ENCODE measurements at regions not wholly inside any gene's neighbourhood (a gene's known extent, or its start where the extent isn't known, plus 50 kb on each side); places are given as distances from the start of the nearest gene placed in this dataset.

DNA sequence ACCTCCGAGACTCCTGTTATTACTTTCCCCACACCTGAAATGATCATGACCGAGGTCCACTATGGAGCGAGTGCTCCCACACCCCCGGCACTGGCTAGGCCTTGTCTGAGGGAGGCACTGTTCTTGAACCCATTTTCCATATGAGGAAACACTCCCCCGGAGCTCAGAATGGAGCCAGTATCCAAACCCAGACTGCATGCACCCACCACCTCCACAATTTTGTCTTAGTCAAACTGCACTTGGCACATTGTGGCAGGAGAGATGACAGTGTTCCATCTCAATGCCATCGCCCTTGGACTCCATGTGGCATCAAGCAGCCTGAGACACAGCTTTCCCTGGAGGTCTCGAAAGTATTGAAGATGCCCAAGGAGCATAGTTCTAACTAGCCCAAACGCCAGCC is 154.1 kb downstream of the NUP210 start:
- Histone ChIP-seq H2AFZ (ENCODE audit: low read length) (no peak overlapping the region), H3K9me2 (replicated peaks; ENCODE audit: insufficient read depth, low read length) (no peaks in the 10 kb centered on the region), H3K36me3 (ENCODE audit: insufficient read depth, low read length) (peaks cover 10% of the 10 kb centered on the region), H3K9me3 (ENCODE audit: low read length) (no peaks in the 10 kb centered on the region), H3K9ac (ENCODE audit: low read length) (no peak overlapping the region), H4K20me1 (ENCODE audit: insufficient read depth, low read depth, low read length) (peaks cover 25% of the 10 kb centered on the region; the same call in 1 of the 2 replicates), H3K27me3 (ENCODE audit: low read length) (no peaks in the 10 kb centered on the region), H3K79me2 (ENCODE audit: low read length) (peaks cover 10% of the 10 kb centered on the region), H3K4me1 (ENCODE audit: low read length) (no peaks in the 10 kb centered on the region), H3K27ac (ENCODE audit: low read length) (no peak overlapping the region), H3K4me2 (ENCODE audit: low read depth, low read length, poor library complexity, severe bottlenecking) (no peak overlapping the region), H3K4me3 (ENCODE audit: low read length) (no peak overlapping the region)
- no peak for DNase-seq

DNA sequence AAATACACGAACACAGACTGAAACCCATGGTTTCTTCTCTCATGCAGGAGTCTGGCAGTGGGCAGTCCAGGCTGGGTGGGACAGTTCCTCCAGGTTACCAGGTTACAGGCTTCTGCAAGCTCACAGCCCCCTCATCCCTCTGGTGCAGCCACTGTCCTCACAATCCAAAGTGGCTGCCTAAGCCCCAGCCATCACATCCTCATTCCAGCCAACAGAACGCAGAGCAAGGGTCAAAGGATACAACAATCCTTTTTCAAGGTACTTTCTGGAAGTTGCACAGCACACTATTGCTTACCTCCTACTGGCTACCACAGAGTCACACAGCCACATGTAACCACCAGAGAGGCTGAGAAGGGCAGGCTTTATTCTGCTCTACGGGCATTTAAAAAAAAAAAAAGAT is 154.6 kb downstream of the NUP210 start:
- H4K20me1 ChIP-seq (ENCODE audit: insufficient read depth, low read depth, low read length), result peaks cover 25% of the 10 kb centered on the region; the same call in 1 of the 2 replicates
- H3K27ac ChIP-seq (ENCODE audit: low read length), result no peak overlapping the region
- no peaks in the 10 kb centered on the region for H3K9me2 ChIP-seq (replicated peaks; ENCODE audit: insufficient read depth, low read length)
- H2AFZ ChIP-seq (ENCODE audit: low read length), result no peak overlapping the region
- H3K79me2 ChIP-seq (ENCODE audit: low read length), result peaks cover 10% of the 10 kb centered on the region
- no peak for DNase-seq
- no peaks in the 10 kb centered on the region for H3K9me3 ChIP-seq (ENCODE audit: low read length)
- H3K4me2 ChIP-seq (ENCODE audit: low read depth, low read length, poor library complexity, severe bottlenecking), result no peak overlapping the region
- H3K27me3 ChIP-seq (ENCODE audit: low read length), result no peaks in the 10 kb centered on the region
- no peak overlapping the region for H3K9ac ChIP-seq (ENCODE audit: low read length)
- H3K36me3 ChIP-seq (ENCODE audit: insufficient read depth, low read length), result peaks cover 5% of the 10 kb centered on the region
- H3K4me3 ChIP-seq (ENCODE audit: low read length), result no peak overlapping the region
- H3K4me1 ChIP-seq (ENCODE audit: low read length), result no peaks in the 10 kb centered on the region

DNA sequence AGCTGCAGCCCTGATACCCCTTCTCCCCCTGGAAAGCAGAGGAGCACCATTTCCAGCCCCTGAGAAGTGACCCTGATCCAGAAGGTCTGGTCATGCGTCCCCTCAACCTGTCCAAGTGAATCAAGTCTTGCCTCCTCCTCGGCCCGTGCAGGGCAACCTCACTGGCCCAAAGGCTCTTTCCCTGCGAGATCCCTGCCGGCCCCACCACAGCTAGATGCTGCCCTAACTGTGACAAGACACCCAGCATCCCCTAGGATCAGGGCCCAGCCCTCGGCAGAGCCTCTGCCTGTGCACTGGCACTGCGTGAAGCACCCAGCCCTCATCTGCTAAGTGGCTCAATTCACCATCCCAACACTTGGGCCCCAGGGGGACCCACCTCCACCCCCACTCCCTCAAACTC is 155.1 kb downstream of the NUP210 start:
- no peak overlapping the region for H2AFZ ChIP-seq (ENCODE audit: low read length)
- no peak for DNase-seq
- peaks cover 27% of the 10 kb centered on the region; the same call in 1 of the 2 replicates for H4K20me1 ChIP-seq (ENCODE audit: insufficient read depth, low read depth, low read length)
- no peaks in the 10 kb centered on the region for H3K4me1 ChIP-seq (ENCODE audit: low read length)
- no peak overlapping the region for H3K27ac ChIP-seq (ENCODE audit: low read length)
- no peak overlapping the region for H3K9ac ChIP-seq (ENCODE audit: low read length)
- H3K79me2 ChIP-seq (ENCODE audit: low read length), result peaks cover 10% of the 10 kb centered on the region
- no peaks in the 10 kb centered on the region for H3K9me3 ChIP-seq (ENCODE audit: low read length)
- no peak overlapping the region for H3K4me2 ChIP-seq (ENCODE audit: low read depth, low read length, poor library complexity, severe bottlenecking)
- no peak overlapping the region for H3K4me3 ChIP-seq (ENCODE audit: low read length)
- no peaks in the 10 kb centered on the region for H3K27me3 ChIP-seq (ENCODE audit: low read length)
- no peaks in the 10 kb centered on the region for H3K9me2 ChIP-seq (replicated peaks; ENCODE audit: insufficient read depth, low read length)
- peaks cover under 1% of the 10 kb centered on the region; the same call in 1 of the 2 replicates for H3K36me3 ChIP-seq (ENCODE audit: insufficient read depth, low read length)

DNA sequence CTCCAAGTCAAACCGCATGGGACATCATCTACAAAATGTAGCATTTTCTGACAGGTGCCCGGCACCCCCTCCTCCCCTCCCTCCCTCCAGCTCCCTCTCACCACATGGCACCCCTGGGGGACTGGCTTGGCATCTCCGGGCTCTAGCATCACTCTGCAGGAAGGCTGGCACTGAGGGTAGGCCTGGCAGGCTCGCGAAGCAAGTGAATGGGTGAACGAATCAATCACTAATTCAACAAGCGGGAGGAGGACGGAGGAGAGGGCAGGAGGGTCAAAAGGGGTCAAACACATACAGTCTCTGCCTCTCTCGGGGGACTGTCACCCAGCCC is 155.7 kb downstream of the NUP210 start:
- H3K27ac ChIP-seq (ENCODE audit: low read length), result no peak overlapping the region
- no peaks in the 10 kb centered on the region for H3K36me3 ChIP-seq (ENCODE audit: insufficient read depth, low read length)
- H3K4me1 ChIP-seq (ENCODE audit: low read length), result no peaks in the 10 kb centered on the region
- no peak for DNase-seq
- no peak overlapping the region for H3K4me3 ChIP-seq (ENCODE audit: low read length)
- no peak overlapping the region for H3K4me2 ChIP-seq (ENCODE audit: low read depth, low read length, poor library complexity, severe bottlenecking)
- H3K9me3 ChIP-seq (ENCODE audit: low read length), result no peaks in the 10 kb centered on the region
- H2AFZ ChIP-seq (ENCODE audit: low read length), result no peak overlapping the region
- H3K79me2 ChIP-seq (ENCODE audit: low read length), result peaks cover 5% of the 10 kb centered on the region
- H4K20me1 ChIP-seq (ENCODE audit: insufficient read depth, low read depth, low read length), result peaks cover 31% of the 10 kb centered on the region; the same call in 1 of the 2 replicates
- H3K9me2 ChIP-seq (replicated peaks; ENCODE audit: insufficient read depth, low read length), result no peaks in the 10 kb centered on the region
- H3K9ac ChIP-seq (ENCODE audit: low read length), result no peak overlapping the region
- no peaks in the 10 kb centered on the region for H3K27me3 ChIP-seq (ENCODE audit: low read length)

DNA sequence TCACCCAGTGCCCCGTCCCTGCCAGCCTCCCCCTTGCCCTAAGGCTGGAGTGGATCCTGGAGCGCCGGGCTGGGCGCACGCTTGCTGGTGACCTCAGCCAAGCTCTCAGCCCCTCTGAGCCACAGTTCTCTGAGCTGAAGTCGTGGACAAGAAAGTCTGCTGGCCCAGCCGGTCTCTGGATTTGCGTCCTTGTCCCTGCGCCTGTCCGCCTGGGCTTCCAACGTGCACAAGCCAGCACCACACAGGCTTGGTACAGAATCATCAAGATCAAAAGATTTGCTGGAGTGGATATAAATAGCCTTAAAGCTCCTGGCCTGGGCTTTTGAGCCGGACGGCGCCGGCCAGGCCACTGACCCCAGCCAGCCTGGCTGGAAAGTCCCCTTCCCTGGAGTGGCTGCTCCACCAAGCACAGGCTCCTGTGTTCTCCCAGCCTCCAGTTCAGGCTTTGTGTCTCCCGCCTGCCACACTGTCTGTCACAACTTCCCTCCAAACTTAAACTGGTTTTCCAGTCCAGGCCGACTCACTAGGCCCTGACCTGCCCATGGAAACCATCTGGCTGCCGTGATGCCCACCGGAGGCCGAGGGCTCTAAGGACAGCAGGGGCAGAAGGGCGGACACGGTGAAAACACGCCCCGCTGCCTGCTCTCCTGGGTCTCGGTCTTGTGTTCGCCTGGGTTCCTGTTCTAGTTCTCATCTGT is 156.2 kb downstream of the NUP210 start:
- H3K79me2 ChIP-seq (ENCODE audit: low read length), result peaks cover 5% of the 10 kb centered on the region
- no peaks in the 10 kb centered on the region for H3K36me3 ChIP-seq (ENCODE audit: insufficient read depth, low read length)
- no peak overlapping the region for H3K4me2 ChIP-seq (ENCODE audit: low read depth, low read length, poor library complexity, severe bottlenecking)
- no peaks in the 10 kb centered on the region for H3K9me3 ChIP-seq (ENCODE audit: low read length)
- H3K27ac ChIP-seq (ENCODE audit: low read length), result no peak overlapping the region
- no peaks in the 10 kb centered on the region for H3K27me3 ChIP-seq (ENCODE audit: low read length)
- H3K4me3 ChIP-seq (ENCODE audit: low read length), result no peak overlapping the region
- H2AFZ ChIP-seq (ENCODE audit: low read length), result no peak overlapping the region
- no peak overlapping the region for H3K9ac ChIP-seq (ENCODE audit: low read length)
- DNase-seq, result no peak
- H3K4me1 ChIP-seq (ENCODE audit: low read length), result no peaks in the 10 kb centered on the region
- H3K9me2 ChIP-seq (replicated peaks; ENCODE audit: insufficient read depth, low read length), result no peaks in the 10 kb centered on the region
- peaks cover 33% of the 10 kb centered on the region; the same call in 1 of the 2 replicates for H4K20me1 ChIP-seq (ENCODE audit: insufficient read depth, low read depth, low read length)

DNA sequence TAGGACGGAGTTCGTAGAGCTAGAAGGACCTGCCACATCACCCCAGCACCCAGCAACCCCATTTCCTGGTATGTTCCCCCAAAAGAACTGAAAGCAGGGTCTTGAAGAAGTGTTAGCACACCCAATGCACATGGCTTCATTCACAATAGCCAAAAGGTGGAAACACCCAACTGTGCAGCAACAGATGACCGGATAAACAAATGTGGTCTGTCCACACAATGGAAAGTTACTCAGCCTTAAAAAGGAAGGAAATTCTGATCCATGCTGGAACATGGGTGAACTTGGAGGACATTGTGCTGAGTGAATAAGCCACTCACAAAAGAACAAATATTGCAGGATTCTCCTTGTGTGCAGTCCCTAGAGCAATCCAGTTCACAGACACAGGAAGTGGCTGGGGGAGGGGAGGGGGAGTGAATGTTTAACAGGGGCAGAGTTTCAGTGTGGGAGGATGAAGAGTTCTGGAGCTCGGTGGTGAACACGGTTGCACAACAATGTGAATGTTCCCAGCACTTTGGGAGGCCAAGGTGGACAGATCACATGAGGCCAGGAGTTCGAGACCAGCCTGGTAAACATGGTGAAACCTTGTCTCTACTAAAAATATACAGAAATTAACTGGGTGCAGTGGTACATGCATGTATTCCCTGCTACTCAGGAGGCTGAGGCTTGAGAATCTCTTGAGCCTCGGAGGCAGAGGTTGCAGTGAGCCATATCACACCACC is 157.5 kb downstream of the NUP210 start:
- H3K4me2 ChIP-seq (ENCODE audit: low read depth, low read length, poor library complexity, severe bottlenecking), result no peak overlapping the region
- no peak overlapping the region for H3K4me3 ChIP-seq (ENCODE audit: low read length)
- no peaks in the 10 kb centered on the region for H3K36me3 ChIP-seq (ENCODE audit: insufficient read depth, low read length)
- H3K27ac ChIP-seq (ENCODE audit: low read length), result no peak overlapping the region
- no peaks in the 10 kb centered on the region for H3K9me2 ChIP-seq (replicated peaks; ENCODE audit: insufficient read depth, low read length)
- peaks cover 35% of the 10 kb centered on the region; the same call in 1 of the 2 replicates for H4K20me1 ChIP-seq (ENCODE audit: insufficient read depth, low read depth, low read length)
- no peaks in the 10 kb centered on the region for H3K4me1 ChIP-seq (ENCODE audit: low read length)
- no peak overlapping the region for H3K9ac ChIP-seq (ENCODE audit: low read length)
- H2AFZ ChIP-seq (ENCODE audit: low read length), result no peak overlapping the region
- H3K27me3 ChIP-seq (ENCODE audit: low read length), result no peaks in the 10 kb centered on the region
- H3K9me3 ChIP-seq (ENCODE audit: low read length), result no peaks in the 10 kb centered on the region
- peaks cover 5% of the 10 kb centered on the region for H3K79me2 ChIP-seq (ENCODE audit: low read length)
- no peak for DNase-seq

DNA sequence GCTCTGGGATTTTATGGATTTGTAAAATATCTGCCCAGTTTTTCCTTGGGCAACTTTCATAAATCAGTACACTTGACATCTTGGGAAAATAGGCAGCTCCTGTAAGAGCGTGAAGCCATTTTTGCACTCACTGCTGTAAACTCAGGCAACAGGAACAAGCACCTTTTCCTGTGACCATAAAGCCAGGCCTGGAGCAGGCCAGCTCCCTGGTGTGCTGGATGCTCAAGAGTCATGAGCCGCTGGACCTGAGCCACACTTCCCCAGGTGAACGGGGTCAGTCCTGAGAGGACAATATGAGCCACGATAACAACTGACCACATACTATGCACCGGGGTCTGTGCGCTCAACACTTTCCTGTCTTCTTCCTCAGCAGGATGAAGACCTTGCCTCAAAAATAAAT is 158.2 kb downstream of the NUP210 start:
- H3K4me1 ChIP-seq (ENCODE audit: low read length), result no peaks in the 10 kb centered on the region
- no peak overlapping the region for H3K4me3 ChIP-seq (ENCODE audit: low read length)
- no peak overlapping the region for H2AFZ ChIP-seq (ENCODE audit: low read length)
- no peaks in the 10 kb centered on the region for H3K27me3 ChIP-seq (ENCODE audit: low read length)
- H3K79me2 ChIP-seq (ENCODE audit: low read length), result peaks cover 5% of the 10 kb centered on the region
- H3K4me2 ChIP-seq (ENCODE audit: low read depth, low read length, poor library complexity, severe bottlenecking), result no peak overlapping the region
- H4K20me1 ChIP-seq (ENCODE audit: insufficient read depth, low read depth, low read length), result peaks cover 39% of the 10 kb centered on the region; the same call in 1 of the 2 replicates
- H3K9ac ChIP-seq (ENCODE audit: low read length), result no peak overlapping the region
- no peak overlapping the region for H3K27ac ChIP-seq (ENCODE audit: low read length)
- H3K9me3 ChIP-seq (ENCODE audit: low read length), result no peaks in the 10 kb centered on the region
- H3K9me2 ChIP-seq (replicated peaks; ENCODE audit: insufficient read depth, low read length), result no peaks in the 10 kb centered on the region
- no peaks in the 10 kb centered on the region for H3K36me3 ChIP-seq (ENCODE audit: insufficient read depth, low read length)
- no peak for DNase-seq

DNA sequence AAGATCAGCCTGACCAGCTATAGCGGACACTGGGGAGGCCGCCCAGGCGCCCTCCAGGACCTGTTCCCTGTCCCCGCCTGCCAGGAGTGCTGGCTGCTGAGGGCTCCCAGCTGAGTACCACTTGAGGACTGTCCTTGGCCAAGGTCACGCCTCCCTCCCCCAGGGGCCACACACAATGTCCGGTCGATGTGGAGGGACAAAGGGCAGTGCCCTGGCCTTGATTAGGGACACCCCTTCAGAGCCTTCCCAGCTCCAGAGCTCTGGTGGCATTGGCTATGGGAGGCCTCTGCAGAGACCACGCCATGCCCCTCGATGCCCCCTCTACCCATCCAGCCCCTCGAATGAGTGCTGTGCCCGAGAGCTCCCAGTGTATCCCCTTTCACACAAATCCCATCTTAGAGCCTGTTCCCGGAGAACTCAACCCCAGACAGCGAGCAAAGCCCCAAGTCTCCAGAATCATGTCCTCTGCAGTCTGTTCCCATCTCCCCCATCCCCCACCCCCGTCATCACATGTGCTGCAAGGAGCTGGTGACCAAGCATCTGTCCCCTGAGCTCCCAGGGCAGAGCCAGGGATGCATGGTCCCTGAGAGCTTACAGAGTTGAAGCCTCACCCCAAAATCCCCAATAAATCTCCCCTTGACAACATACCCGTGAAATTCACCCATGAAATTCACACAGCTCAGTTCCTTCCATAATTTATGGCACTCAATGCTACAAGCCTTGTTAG is 158.9 kb downstream of the NUP210 start:
- H3K27ac ChIP-seq (ENCODE audit: low read length), result no peak overlapping the region
- no peak overlapping the region for H3K9ac ChIP-seq (ENCODE audit: low read length)

More for the DNA sequence above, 158.9 kb downstream of the NUP210 start:
- H3K79me2 ChIP-seq (ENCODE audit: low read length), result peaks cover 5% of the 10 kb centered on the region
- no peaks in the 10 kb centered on the region for H3K9me2 ChIP-seq (replicated peaks; ENCODE audit: insufficient read depth, low read length)
- H3K9me3 ChIP-seq (ENCODE audit: low read length), result no peaks in the 10 kb centered on the region
- DNase-seq, result no peak
- no peaks in the 10 kb centered on the region for H3K27me3 ChIP-seq (ENCODE audit: low read length)
- no peaks in the 10 kb centered on the region for H3K36me3 ChIP-seq (ENCODE audit: insufficient read depth, low read length)
- no peaks in the 10 kb centered on the region for H3K4me1 ChIP-seq (ENCODE audit: low read length)
- H2AFZ ChIP-seq (ENCODE audit: low read length), result no peak overlapping the region
- peaks cover 39% of the 10 kb centered on the region; the same call in 1 of the 2 replicates for H4K20me1 ChIP-seq (ENCODE audit: insufficient read depth, low read depth, low read length)
- H3K4me2 ChIP-seq (ENCODE audit: low read depth, low read length, poor library complexity, severe bottlenecking), result no peak overlapping the region
- H3K4me3 ChIP-seq (ENCODE audit: low read length), result no peak overlapping the region

Data from Karpas-422 (cell line).